Natural killer cell treated with Interleukin-12 subunit alpha and Interleukin-12 subunit beta and Interleukin-15 and Interleukin-18, amount 100 ng/mL, for 72 hours (primary cell): ENCODE measurements at regions not wholly inside any gene's neighbourhood (a gene's known extent, or its start where the extent isn't known, plus 50 kb on each side); places are given as distances from the start of the nearest gene placed in this dataset.
A peak's percentile ranks its signal among the peaks of the same experiment; 100 is the strongest.
"Not testable (repeated sequence)": the region's sequence is repeated elsewhere in the genome, so short reads cannot be mapped to it uniquely, and the experiment has no call there.

ENCODE experiments used
- ATAC-seq, 2 donors: fragments of 150-1000 bp; cut with Tn5 transposase in 1 of 2; sonication (Bioruptor Pico), chemical (Tn5 transposase) in 1 of 2; 2 replicates each; pipeline ENCODE4 v1.10.0; 2021
- DNase-seq: peaks from one replicate; pipeline ENCODE4 v3.0.0; 2022; ENCODE audit warnings: low spot score
- H3K27ac Mint-ChIP-seq, 2 donors: 1 replicate in 1 of 2; 2 replicates in 1 of 2; pipeline ENCODE4 v1.8.0; 2022; ENCODE audit warnings: mixed read lengths in 2 of 2, mild to moderate bottlenecking in 1 of 2, moderate library complexity in 1 of 2
- H3K27me3 Mint-ChIP-seq, 2 donors: 1 replicate in 1 of 2; 2 replicates in 1 of 2; pipeline ENCODE4 v1.8.0; 2022; ENCODE audit warnings: mixed read lengths in 2 of 2
- H3K36me3 Mint-ChIP-seq: one replicate; pipeline ENCODE4 v1.8.0; 2022; ENCODE audit warnings: mixed read lengths
- H3K4me1 Mint-ChIP-seq, 2 donors: 1 replicate in 1 of 2; 2 replicates in 1 of 2; pipeline ENCODE4 v1.8.0; 2022; ENCODE audit warnings: low read depth in 2 of 2, mixed read lengths in 2 of 2, mild to moderate bottlenecking in 1 of 2
- H3K4me3 Mint-ChIP-seq: one replicate; pipeline ENCODE4 v1.8.0; 2022; ENCODE audit warnings: mixed read lengths
- H3K9me3 Mint-ChIP-seq: 2 replicates; pipeline ENCODE4 v1.8.0; 2022; ENCODE audit warnings: mixed read lengths

DNA sequence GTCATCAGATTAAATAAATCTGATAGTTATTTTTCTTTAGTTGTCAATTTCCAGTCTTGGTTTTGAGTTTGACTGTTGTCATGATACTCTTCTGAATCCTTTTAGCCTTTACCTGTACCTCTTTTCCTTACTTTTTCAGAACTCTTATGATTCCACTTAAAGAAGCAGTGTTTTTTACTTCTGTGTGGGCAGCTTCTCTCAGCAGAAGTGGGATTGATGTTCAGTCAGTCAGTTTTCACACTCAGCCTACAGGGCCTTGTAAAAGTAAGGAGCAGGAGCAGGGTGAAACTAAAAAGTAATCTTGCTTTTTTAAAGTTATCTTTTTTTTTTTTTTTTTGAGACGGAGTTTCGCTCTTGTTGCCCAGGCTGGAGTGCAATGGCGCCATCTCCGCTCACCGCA, 75.1 kb downstream of the HAUS1 start:
- H3K27ac Mint-ChIP-seq: no peak overlapping the region
- no peak for DNase-seq
- no peaks in the 10 kb centered on the region for H3K36me3 Mint-ChIP-seq
- no peaks in the 10 kb centered on the region for H3K9me3 Mint-ChIP-seq
- ATAC-seq: no peak
- no peaks in the 10 kb centered on the region for H3K27me3 Mint-ChIP-seq
- no peak overlapping the region for H3K4me3 Mint-ChIP-seq
- H3K4me1 Mint-ChIP-seq: peaks cover 39 to 41% of the 10 kb centered on the region in 2 donors

DNA sequence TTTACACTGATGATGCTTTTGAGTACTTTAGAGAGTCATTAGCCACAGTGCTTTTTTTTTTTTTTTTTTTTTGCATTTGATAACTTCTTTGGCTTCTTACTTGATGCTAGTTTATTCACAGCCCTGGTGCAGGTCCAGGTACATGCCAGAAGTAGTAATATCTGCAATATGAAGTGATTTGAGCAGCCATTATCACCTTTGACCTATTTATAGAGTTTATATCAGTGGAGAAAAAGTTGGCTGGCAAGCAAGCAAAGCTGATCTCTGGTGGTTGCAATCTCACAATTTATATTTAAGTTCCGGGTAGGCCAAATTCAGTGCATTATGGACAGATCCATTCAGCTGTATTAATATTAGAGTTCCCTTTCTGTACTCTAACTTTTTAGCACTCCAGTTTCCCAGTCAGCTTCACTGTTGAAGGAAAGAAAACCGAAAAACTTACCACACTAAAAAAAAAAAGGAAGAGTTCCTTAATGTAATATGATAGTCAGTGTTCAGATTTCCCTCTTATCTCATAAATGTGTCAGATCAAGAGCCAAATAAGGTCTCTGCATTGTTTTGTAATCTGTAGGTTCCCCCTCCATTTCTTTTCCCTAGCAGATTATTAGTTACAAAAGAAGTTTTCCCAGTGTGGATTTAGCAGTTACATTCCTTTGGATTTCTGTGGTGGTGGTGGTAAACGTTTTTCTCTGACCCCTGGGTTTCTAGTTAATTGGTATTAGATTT, 78.6 kb downstream of the HAUS1 start:
- Mint-ChIP-seq H3K27me3 (no peaks in the 10 kb centered on the region), H3K4me1 (peaks cover 33 to 36% of the 10 kb centered on the region in 2 donors), H3K9me3 (no peaks in the 10 kb centered on the region), H3K36me3 (no peaks in the 10 kb centered on the region), H3K4me3 (no peak overlapping the region), H3K27ac (peak overlapping the region in 1 of 2 donors; percentile 27)
- ATAC-seq: no peak
- no peak for DNase-seq

DNA sequence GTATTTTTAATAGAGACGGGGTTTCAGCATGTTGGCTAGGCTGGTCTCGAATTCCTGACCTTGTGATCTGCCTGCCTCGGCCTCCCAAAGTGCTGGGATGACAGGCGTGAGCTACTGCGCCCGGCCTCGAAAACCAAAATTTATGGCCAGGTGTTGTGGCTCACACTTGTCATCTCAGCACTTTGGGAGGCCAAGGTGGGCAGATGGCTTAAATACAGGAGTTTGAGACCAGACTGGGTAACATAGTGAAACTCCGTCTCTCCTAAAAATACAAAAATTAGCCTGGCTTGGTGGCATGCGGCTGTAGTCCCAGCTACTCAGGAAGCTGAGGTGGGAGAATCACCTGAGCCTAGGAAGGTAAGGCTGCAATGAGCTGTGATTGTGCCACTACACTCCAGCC, 80.1 kb downstream of the HAUS1 start:
- DNase-seq: not testable (repeated sequence)

DNA sequence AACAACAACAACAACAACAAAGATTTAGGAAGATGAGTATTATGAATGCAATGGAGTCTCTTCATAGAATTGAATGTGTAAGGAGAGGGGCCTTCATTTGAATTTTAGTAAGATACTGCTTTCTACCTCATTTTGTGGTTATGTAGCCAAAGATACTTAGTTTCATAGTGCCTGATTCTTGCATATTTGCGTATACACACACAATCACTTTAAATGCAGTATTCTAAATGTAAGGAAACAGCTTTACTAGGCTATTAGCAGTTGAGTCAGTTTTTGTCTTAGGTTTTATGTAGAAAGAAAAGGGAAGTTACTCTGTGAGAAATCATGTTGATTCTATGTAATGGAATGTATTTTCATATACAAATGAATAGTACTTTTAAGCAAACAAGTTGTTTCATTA, 80.5 kb downstream of the HAUS1 start:
- ATAC-seq: no peak
- peaks cover 26 to 31% of the 10 kb centered on the region in 2 donors for H3K4me1 Mint-ChIP-seq
- no peak overlapping the region for H3K4me3 Mint-ChIP-seq
- H3K27me3 Mint-ChIP-seq: no peaks in the 10 kb centered on the region
- no peaks in the 10 kb centered on the region for H3K36me3 Mint-ChIP-seq
- no peak overlapping the region for H3K27ac Mint-ChIP-seq
- no peaks in the 10 kb centered on the region for H3K9me3 Mint-ChIP-seq
- no peak for DNase-seq

More for the DNA sequence above, 80.1 kb downstream of the HAUS1 start:
- H3K27me3 Mint-ChIP-seq, H3K9me3 Mint-ChIP-seq, H3K36me3 Mint-ChIP-seq, H3K4me3 Mint-ChIP-seq, ATAC-seq: not testable (repeated sequence)
- Mint-ChIP-seq H3K4me1 (peaks cover 28 to 33% of the 10 kb centered on the region in 2 donors), H3K27ac (peak overlapping the region in 1 of 2 donors; percentile 27)

DNA sequence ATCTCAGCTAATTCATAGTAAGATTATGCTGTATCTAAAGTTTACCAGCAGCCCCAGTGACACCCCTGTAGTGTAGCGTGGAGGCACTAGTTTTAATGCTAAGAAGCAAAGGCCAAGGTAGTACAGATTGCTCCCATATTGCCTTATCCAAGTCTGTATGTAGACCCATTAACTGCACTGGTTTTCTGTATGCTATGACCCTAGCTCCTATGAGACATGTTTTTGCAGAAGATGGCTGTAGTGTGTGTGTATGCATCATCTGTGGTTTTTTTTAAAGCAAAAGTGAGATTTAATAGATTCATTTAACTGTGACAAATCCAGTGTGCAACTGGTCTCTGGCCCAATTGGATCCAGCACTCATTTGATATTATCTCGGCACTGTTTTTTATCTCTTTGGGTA, 86.5 kb downstream of the HAUS1 start:
- no peak for DNase-seq
- no peak for ATAC-seq
- H3K27me3 Mint-ChIP-seq: no peaks in the 10 kb centered on the region

DNA sequence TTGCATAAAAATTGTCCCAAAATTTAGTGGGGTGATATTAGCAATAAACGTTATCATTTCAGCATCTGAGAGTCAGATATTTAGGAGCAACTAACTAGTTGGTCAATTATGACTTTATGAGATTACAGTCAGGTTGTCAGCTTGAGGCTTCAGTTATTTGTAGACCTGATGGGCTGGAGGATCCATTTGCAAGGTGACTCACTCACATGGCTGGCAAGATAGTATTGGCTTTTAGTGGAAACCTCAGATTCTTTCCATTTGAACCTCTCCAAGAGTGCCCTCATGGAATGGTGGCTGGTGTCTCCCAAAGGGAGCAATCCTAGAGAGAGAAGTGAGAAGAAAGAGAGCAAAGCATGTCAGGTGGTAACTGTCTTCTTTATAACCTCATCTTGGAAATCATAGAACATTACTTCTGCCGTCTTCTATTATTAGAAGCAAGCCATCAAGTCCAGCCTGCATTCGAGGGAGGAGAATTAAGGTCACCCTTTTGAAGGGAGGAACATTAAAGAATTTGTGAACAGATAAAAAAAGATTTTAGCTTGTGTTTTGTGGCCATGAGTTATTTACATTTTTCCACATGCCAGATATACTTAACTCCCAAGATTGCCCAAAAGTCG, 92.5 kb downstream of the HAUS1 start:
- H3K4me1 Mint-ChIP-seq: peaks cover 21 to 33% of the 10 kb centered on the region in 2 donors
- no peaks in the 10 kb centered on the region for H3K27me3 Mint-ChIP-seq
- no peaks in the 10 kb centered on the region for H3K9me3 Mint-ChIP-seq
- ATAC-seq: no peak
- no peak overlapping the region for H3K27ac Mint-ChIP-seq
- H3K4me3 Mint-ChIP-seq: no peak overlapping the region
- no peaks in the 10 kb centered on the region for H3K36me3 Mint-ChIP-seq
- no peak for DNase-seq

More for the DNA sequence above, 86.5 kb downstream of the HAUS1 start:
- Mint-ChIP-seq H3K9me3 (no peaks in the 10 kb centered on the region), H3K36me3 (no peaks in the 10 kb centered on the region), H3K4me3 (no peak overlapping the region), H3K4me1 (peaks cover 9 to 16% of the 10 kb centered on the region in 2 donors), H3K27ac (no peak overlapping the region)

DNA sequence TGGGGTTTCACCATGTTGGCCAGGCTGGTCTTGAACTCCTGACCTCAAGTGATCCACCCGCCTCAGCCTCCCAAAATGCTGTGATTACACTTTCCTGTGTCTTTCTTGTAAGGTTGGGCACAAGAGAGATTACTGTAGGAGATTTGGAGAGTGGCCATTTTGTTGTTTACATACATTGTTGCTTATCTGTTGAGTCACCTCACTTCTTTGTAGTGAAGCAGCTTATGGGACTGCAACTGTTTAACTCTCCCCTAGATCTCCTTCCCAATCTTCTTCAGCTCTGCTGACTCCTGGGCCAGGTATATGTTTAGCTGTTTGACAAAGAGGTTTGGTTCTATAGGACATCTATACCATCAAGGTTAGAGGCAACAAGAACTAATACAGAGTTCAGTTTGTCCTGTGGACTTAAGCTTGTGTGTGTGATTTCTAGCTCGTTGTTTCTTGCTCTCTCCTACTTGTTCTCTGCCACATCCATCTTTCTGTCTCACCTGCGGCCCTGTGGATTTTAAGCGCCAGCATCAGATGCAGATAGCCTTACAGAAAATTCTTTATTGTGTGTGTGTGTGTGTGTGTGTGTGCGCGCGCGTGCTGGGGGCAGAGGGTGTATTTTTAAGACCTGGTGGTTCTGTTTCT, 95.4 kb downstream of the HAUS1 start:
- peaks cover 35 to 36% of the 10 kb centered on the region in 2 donors for H3K4me1 Mint-ChIP-seq
- no peak overlapping the region for H3K4me3 Mint-ChIP-seq
- no peaks in the 10 kb centered on the region for H3K27me3 Mint-ChIP-seq
- DNase-seq: no peak
- no peak for ATAC-seq
- no peaks in the 10 kb centered on the region for H3K9me3 Mint-ChIP-seq
- H3K27ac Mint-ChIP-seq: no peak overlapping the region
- H3K36me3 Mint-ChIP-seq: no peaks in the 10 kb centered on the region

DNA sequence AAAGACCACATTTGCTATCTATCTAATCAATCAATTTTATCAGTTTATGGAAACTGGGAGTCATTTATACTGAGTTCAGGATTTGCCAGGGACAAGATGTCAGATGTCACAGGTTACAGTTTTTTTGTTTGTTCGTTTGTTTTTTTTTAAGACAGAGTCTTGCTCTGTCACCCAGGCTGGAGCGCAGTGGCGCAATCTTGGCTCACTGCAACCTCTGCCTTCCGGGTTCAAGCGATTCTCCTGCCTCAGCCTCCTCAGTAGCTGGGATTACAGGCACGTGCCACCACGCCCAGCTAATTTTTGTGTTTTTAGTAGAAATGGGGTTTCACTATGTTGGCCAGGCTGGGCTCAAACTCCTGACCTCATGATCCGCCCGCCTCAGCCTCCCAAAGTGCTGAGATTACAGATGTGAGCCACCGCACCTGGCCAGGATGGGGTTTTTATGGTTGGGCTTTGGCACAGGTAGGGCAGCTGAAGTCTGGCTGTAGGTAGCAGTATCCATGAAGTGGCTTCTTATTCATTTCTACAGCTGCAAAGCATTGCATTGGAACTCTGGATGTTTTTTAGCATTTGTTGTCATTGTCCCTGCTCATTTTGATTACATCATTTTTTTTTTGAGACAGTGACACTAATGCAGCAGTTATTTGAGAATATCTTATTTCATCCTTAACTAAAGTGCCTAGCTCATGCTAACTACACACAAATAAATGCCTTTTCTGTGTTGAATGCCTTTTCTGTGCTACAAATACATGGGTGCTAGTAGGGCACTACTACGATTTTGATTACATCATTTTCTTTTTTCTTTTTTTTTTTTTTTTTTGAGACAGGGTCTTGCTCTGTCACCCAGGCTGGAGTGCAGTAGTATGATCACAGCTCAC, 96.2 kb downstream of the HAUS1 start:
- ATAC-seq, DNase-seq, H3K27me3 Mint-ChIP-seq, H3K36me3 Mint-ChIP-seq, H3K4me3 Mint-ChIP-seq, H3K27ac Mint-ChIP-seq, H3K9me3 Mint-ChIP-seq: not testable (repeated sequence)
- peaks cover 40 to 41% of the 10 kb centered on the region in 2 donors for H3K4me1 Mint-ChIP-seq

DNA sequence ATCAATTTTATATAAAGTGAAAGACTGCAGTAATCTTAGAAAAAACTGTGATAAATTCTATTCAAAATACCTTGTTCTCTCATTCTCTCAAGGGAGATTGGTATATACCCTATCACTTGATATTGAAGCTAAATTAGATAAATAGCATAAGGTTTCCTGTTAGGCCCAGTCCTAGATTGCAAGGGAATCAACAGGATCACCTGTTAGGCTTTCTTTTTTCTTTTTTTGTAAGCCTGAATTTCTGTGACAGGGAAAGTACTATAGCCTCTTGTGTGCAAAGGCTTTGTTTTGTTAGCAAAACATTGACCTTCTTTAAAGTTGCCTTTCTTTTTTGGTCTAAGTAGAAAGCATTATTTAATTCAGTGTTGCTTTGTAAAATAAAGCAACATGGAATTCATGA, 100.0 kb downstream of the HAUS1 start:
- no peaks in the 10 kb centered on the region for H3K27me3 Mint-ChIP-seq
- H3K27ac Mint-ChIP-seq: peak overlapping the region; percentile 21 to 59
- H3K36me3 Mint-ChIP-seq: no peaks in the 10 kb centered on the region
- no peaks in the 10 kb centered on the region for H3K9me3 Mint-ChIP-seq
- ATAC-seq: no peak
- DNase-seq: no peak
- no peak overlapping the region for H3K4me3 Mint-ChIP-seq
- H3K4me1 Mint-ChIP-seq: peaks cover 52 to 58% of the 10 kb centered on the region in 2 donors

DNA sequence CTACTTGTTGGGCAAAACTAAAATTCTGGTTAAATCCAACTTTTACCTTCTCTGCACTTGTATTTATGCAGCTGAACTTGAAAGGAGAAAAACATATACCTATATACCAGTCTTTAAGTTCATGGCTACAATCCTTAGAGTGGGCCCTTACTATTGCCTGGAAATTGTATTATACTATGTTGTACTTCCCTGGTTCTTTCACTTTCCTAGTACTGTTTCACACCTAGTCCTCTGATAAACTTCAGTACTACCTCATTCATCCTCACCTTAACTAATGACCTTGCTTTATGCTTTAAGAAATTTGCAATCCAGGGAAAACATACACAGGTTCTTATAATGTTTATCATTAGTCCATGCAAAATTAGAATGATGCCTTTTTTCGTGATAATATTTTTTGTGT, 103.8 kb downstream of the HAUS1 start:
- H3K27me3 Mint-ChIP-seq: no peaks in the 10 kb centered on the region
- no peak for DNase-seq
- no peak overlapping the region for H3K27ac Mint-ChIP-seq
- peaks cover 58 to 66% of the 10 kb centered on the region in 2 donors for H3K4me1 Mint-ChIP-seq
- ATAC-seq: no peak
- no peak overlapping the region for H3K4me3 Mint-ChIP-seq
- no peaks in the 10 kb centered on the region for H3K9me3 Mint-ChIP-seq
- H3K36me3 Mint-ChIP-seq: no peaks in the 10 kb centered on the region

DNA sequence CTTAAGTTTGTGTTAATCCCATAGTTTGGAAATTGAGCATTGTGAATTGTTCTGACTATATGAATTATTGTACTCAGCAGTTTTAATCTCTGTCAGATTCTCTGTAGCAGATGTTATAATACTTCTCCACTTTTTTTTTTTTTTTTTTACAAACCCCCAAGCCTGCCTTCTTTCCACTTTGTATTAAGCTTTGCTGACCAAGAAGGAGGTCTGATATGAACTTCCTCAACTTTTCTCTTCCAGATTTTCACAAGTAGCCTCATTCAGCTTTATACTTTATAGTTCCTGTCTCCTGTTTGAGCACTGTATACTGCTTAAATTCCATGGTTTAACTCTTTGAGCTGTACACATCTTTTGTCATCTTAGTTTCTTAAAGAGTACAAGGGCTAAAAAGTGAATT, 105.0 kb downstream of the HAUS1 start:
- no peak overlapping the region for H3K4me3 Mint-ChIP-seq
- H3K36me3 Mint-ChIP-seq: no peaks in the 10 kb centered on the region
- peak overlapping the region in 1 of 2 donors; percentile 33 for H3K27ac Mint-ChIP-seq
- H3K9me3 Mint-ChIP-seq: no peaks in the 10 kb centered on the region
- ATAC-seq (no peak), DNase-seq (no peak)
- no peaks in the 10 kb centered on the region for H3K27me3 Mint-ChIP-seq
- peaks cover 56% of the 10 kb centered on the region in 2 donors for H3K4me1 Mint-ChIP-seq

DNA sequence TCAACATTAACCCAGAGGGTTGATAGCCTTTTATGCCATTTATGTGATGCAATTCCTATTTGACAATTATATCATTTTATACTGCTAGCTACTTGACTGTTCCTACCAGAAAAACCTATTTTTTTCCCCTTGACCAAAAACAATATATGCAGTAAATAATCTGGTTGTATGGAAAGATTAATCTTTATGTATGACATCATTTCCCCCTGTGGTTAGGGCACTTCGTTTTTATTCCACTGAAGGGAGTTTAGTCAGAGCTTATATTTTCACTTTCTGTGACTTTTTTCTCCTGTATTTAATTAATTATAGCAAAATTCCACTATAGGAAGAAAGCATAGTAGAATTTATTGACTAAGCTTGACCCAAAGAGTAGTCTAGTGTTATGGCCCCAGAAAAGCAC, 107.6 kb downstream of the HAUS1 start:
- H3K27ac Mint-ChIP-seq: peak overlapping the region; percentile 12 to 47
- H3K9me3 Mint-ChIP-seq: no peaks in the 10 kb centered on the region
- peaks cover 42 to 48% of the 10 kb centered on the region in 2 donors for H3K4me1 Mint-ChIP-seq
- peaks cover 10% of the 10 kb centered on the region for H3K36me3 Mint-ChIP-seq
- no peaks in the 10 kb centered on the region for H3K27me3 Mint-ChIP-seq
- ATAC-seq (peak in 1 of 2 donors; percentile 59), DNase-seq (no peak)
- H3K4me3 Mint-ChIP-seq: peak overlapping the region; percentile 48

DNA sequence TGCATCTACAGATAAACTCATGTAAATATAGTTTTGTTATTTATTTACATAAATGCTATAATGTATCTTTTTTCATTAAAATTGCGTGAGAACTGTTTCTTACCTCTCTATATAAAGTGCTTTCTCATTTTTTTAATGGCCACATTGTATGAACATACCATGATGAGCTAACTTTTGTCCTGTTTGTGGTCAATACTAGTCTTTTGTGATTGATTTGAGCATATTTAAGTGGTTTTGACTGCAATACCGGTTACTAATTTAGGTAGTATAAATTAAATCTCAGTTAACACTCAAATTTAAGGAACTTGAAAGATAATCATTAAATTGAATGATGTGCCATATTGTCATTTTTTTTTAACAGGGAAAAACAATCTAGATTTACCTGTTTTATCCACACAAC, 108.2 kb downstream of the HAUS1 start:
- Mint-ChIP-seq H3K4me1 (peaks cover 40 to 50% of the 10 kb centered on the region in 2 donors), H3K4me3 (peak overlapping the region; percentile 48), H3K36me3 (peaks cover 14% of the 10 kb centered on the region), H3K27ac (peak overlapping the region; percentile 12 to 47), H3K27me3 (no peaks in the 10 kb centered on the region), H3K9me3 (no peaks in the 10 kb centered on the region)
- ATAC-seq (peak in 1 of 2 donors; percentile 69), DNase-seq (no peak)
